ENCODE measurements at regions not wholly inside any gene's neighbourhood (a gene's known extent, or its start where the extent isn't known, plus 50 kb on each side); places are given as distances from the start of the nearest gene placed in this dataset.

- peaks cover 76% of the 10 kb centered on the region for H3K4me1 Mint-ChIP-seq
- TF ChIP-seq EZH2 (IDR thresholded peaks at IDR 0.05) (no peak), CTCF (IDR thresholded peaks at IDR 0.05) (no peak), EZH2phosphoT487 (IDR thresholded peaks at IDR 0.05) (no peak)
Observed at GRCh38 chr21:15441060-15441493, 288.7 kb upstream of the USP25 start.

GRCh38 chr21:15441992-15442391, 287.8 kb upstream of the USP25 start:
- TF ChIP-seq EZH2phosphoT487 (IDR thresholded peaks at IDR 0.05) (no peak), EZH2 (IDR thresholded peaks at IDR 0.05) (no peak), CTCF (IDR thresholded peaks at IDR 0.05) (no peak)
- H3K27ac Mint-ChIP-seq: peak overlapping the region; percentile 92

More at GRCh38 chr21:15441060-15441493, 288.7 kb upstream of the USP25 start:
- Histone ChIP-seq H3K4me3 (peak overlapping the region; percentile 17), H3K27ac (peak overlapping the region; percentile 69), H3K4me2 (peak overlapping the region; percentile 56), H3F3A (ENCODE audit: low read depth) (no peaks in the 10 kb centered on the region), H3K27me3 (no peaks in the 10 kb centered on the region), H3K9me3 (ENCODE audit: low read depth) (no peaks in the 10 kb centered on the region), H2AFZ (replicated peaks) (no peak overlapping the region), H3K9ac (no peak overlapping the region), H3K36me3 (no peaks in the 10 kb centered on the region), H3K79me2 (ENCODE audit: low read depth) (no peaks in the 10 kb centered on the region), H3K4me1 (peaks cover 79% of the 10 kb centered on the region), H4K20me1 (ENCODE audit: low read depth) (no peaks in the 10 kb centered on the region)
- peak overlapping the region; percentile 83 for H3K27ac Mint-ChIP-seq
- peaks cover 4% of the 10 kb centered on the region for H3K36me3 Mint-ChIP-seq
- H3K4me3 Mint-ChIP-seq: peak overlapping the region; percentile 16
- H3K27me3 Mint-ChIP-seq (ENCODE audit: insufficient read depth, low read depth): no peaks in the 10 kb centered on the region
- H3K9me3 Mint-ChIP-seq: peaks cover 3% of the 10 kb centered on the region
- DNase-seq (ENCODE audit: low spot score): peak; percentile 84

GRCh38 chr21:15442743-15443469, 286.9 kb upstream of the USP25 start:
- Mint-ChIP-seq H3K27ac (peak overlapping the region; percentile 55), H3K4me1 (peaks cover 67% of the 10 kb centered on the region), H3K9me3 (peaks cover 11% of the 10 kb centered on the region), H3K4me3 (no peak overlapping the region), H3K27me3 (ENCODE audit: insufficient read depth, low read depth) (peaks cover 2% of the 10 kb centered on the region), H3K36me3 (peaks cover 6% of the 10 kb centered on the region)
- no peaks in the 10 kb centered on the region for H3K27me3 ChIP-seq
- peaks cover 69% of the 10 kb centered on the region for H3K4me1 ChIP-seq
- no peak overlapping the region for H3K4me2 ChIP-seq
- H4K20me1 ChIP-seq (ENCODE audit: low read depth): no peaks in the 10 kb centered on the region
- H3K9me3 ChIP-seq (ENCODE audit: low read depth): no peaks in the 10 kb centered on the region
- H3K4me3 ChIP-seq: no peak overlapping the region
- TF ChIP-seq EZH2phosphoT487 (IDR thresholded peaks at IDR 0.05): no peak
- no peak for TF ChIP-seq CTCF (IDR thresholded peaks at IDR 0.05)
- no peak for TF ChIP-seq EZH2 (IDR thresholded peaks at IDR 0.05)
- no peaks in the 10 kb centered on the region for H3K79me2 ChIP-seq (ENCODE audit: low read depth)
- H3F3A ChIP-seq (ENCODE audit: low read depth): no peaks in the 10 kb centered on the region
- H3K9ac ChIP-seq: no peak overlapping the region
- no peaks in the 10 kb centered on the region for H3K36me3 ChIP-seq
- H3K27ac ChIP-seq: no peak overlapping the region
- no peak for DNase-seq (ENCODE audit: low spot score)
- no peak overlapping the region for H2AFZ ChIP-seq (replicated peaks)

More at GRCh38 chr21:15441992-15442391, 287.8 kb upstream of the USP25 start:
- Mint-ChIP-seq H3K4me3 (no peak overlapping the region), H3K4me1 (peaks cover 70% of the 10 kb centered on the region), H3K36me3 (peaks cover 6% of the 10 kb centered on the region), H3K27me3 (ENCODE audit: insufficient read depth, low read depth) (no peaks in the 10 kb centered on the region), H3K9me3 (peaks cover 3% of the 10 kb centered on the region)
- Histone ChIP-seq H3K9me3 (ENCODE audit: low read depth) (no peaks in the 10 kb centered on the region), H2AFZ (replicated peaks) (no peak overlapping the region), H3K27me3 (no peaks in the 10 kb centered on the region), H3K36me3 (no peaks in the 10 kb centered on the region), H3K79me2 (ENCODE audit: low read depth) (no peaks in the 10 kb centered on the region), H3K9ac (no peak overlapping the region), H3K4me1 (peaks cover 75% of the 10 kb centered on the region), H3K4me2 (no peak overlapping the region), H3F3A (ENCODE audit: low read depth) (no peaks in the 10 kb centered on the region), H4K20me1 (ENCODE audit: low read depth) (no peaks in the 10 kb centered on the region), H3K4me3 (no peak overlapping the region), H3K27ac (peak overlapping the region; percentile 69)
- DNase-seq (ENCODE audit: low spot score): no peak

Measured in neural progenitor cell (in vitro differentiated cells).